ENCODE measurements at regions not wholly inside any gene's neighbourhood (a gene's known extent, or its start where the extent isn't known, plus 50 kb on each side); places are given as distances from the start of the nearest gene placed in this dataset.
A peak's percentile ranks its signal among the peaks of the same experiment; 100 is the strongest.

- H3K4me1 Mint-ChIP-seq (ENCODE audit: low read depth), result peaks cover 34% of the 10 kb centered on the region
- no peak for DNase-seq
- no peak overlapping the region for H3K27ac Mint-ChIP-seq
- H3K36me3 Mint-ChIP-seq (ENCODE audit: low read depth), result no peaks in the 10 kb centered on the region
- peaks cover 20% of the 10 kb centered on the region for H3K27me3 Mint-ChIP-seq (ENCODE audit: insufficient read depth)
- H3K9me3 Mint-ChIP-seq, result no peaks in the 10 kb centered on the region
- TF ChIP-seq CTCF (IDR thresholded peaks at IDR 0.05), result no peak
- H3K4me3 Mint-ChIP-seq, result no peak overlapping the region
Observed at GRCh38 chr16:66135421-66135831, 231.1 kb upstream of the CDH5 start.

GRCh38 chr16:66134875-66135274 is 231.6 kb upstream of the CDH5 start:
- peaks cover 20% of the 10 kb centered on the region for H3K27me3 Mint-ChIP-seq (ENCODE audit: insufficient read depth)
- H3K9me3 Mint-ChIP-seq, result no peaks in the 10 kb centered on the region
- no peak overlapping the region for H3K4me3 Mint-ChIP-seq
- H3K4me1 Mint-ChIP-seq (ENCODE audit: low read depth), result peaks cover 40% of the 10 kb centered on the region
- no peak for TF ChIP-seq CTCF (IDR thresholded peaks at IDR 0.05)
- no peak for DNase-seq
- H3K27ac Mint-ChIP-seq, result no peak overlapping the region
- H3K36me3 Mint-ChIP-seq (ENCODE audit: low read depth), result no peaks in the 10 kb centered on the region

- peaks cover 43% of the 10 kb centered on the region for H3K4me1 Mint-ChIP-seq (ENCODE audit: low read depth)
- TF ChIP-seq CTCF (IDR thresholded peaks at IDR 0.05), result no peak
- DNase-seq, result no peak
- no peak overlapping the region for H3K27ac Mint-ChIP-seq
- peaks cover 14% of the 10 kb centered on the region for H3K27me3 Mint-ChIP-seq (ENCODE audit: insufficient read depth)
- no peak overlapping the region for H3K4me3 Mint-ChIP-seq
- H3K9me3 Mint-ChIP-seq, result no peaks in the 10 kb centered on the region
- no peaks in the 10 kb centered on the region for H3K36me3 Mint-ChIP-seq (ENCODE audit: low read depth)
Observed at GRCh38 chr16:66133643-66134338, 232.7 kb upstream of the CDH5 start.

DNA sequence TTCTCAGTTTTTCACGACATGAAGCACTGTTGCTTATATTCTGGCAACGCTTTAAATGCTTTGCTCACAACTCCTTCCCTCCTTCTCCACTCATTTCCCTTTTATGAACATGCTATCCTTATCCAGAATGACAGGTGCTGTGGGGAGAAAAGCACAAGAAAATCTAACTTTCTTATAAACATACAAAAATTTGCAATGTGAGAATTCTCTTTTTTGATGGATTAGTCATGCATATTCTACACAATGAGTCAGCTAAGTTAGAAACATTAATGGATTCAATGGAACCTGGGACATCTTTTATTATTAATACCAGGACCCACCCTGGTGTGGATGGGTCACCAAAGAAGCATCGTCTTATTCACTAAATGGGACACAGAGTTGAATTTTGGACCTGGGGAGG is 234.6 kb upstream of the CDH5 start:
- peaks cover 9% of the 10 kb centered on the region for H3K27me3 Mint-ChIP-seq (ENCODE audit: insufficient read depth)
- peak; percentile 48 for DNase-seq
- peak overlapping the region; percentile 25 for H3K27ac Mint-ChIP-seq
- peaks cover 43% of the 10 kb centered on the region for H3K4me1 Mint-ChIP-seq (ENCODE audit: low read depth)
- no peaks in the 10 kb centered on the region for H3K36me3 Mint-ChIP-seq (ENCODE audit: low read depth)
- H3K4me3 Mint-ChIP-seq, result peak overlapping the region; percentile 44
- no peak for TF ChIP-seq CTCF (IDR thresholded peaks at IDR 0.05)
- H3K9me3 Mint-ChIP-seq, result no peaks in the 10 kb centered on the region

GRCh38 chr16:66131156-66131807 is 235.2 kb upstream of the CDH5 start:
- Mint-ChIP-seq H3K27ac (peak overlapping the region; percentile 29; the same call in 1 of the 2 replicates), H3K4me3 (peak overlapping the region; percentile 44; the same call in 1 of the 2 replicates), H3K36me3 (ENCODE audit: low read depth) (no peaks in the 10 kb centered on the region), H3K9me3 (no peaks in the 10 kb centered on the region), H3K4me1 (ENCODE audit: low read depth) (peaks cover 43% of the 10 kb centered on the region), H3K27me3 (ENCODE audit: insufficient read depth) (peaks cover 7% of the 10 kb centered on the region)
- peak; percentile 61 for DNase-seq
- no peak for TF ChIP-seq CTCF (IDR thresholded peaks at IDR 0.05)
